ENCODE measurements at regions not wholly inside any gene's neighbourhood (a gene's known extent, or its start where the extent isn't known, plus 50 kb on each side); places are given as distances from the start of the nearest gene placed in this dataset.

- no peak overlapping the region for H3K27ac ChIP-seq
Measured at GRCh38 chr3:150152567-150152966, 181.9 kb upstream of the PFN2 start.

GRCh38 chr3:150150633-150151032, 179.9 kb upstream of the PFN2 start:
- TF ChIP-seq CTCF (conservative IDR thresholded peaks at IDR 0.05) (no peak), ZFX (IDR thresholded peaks at IDR 0.05) (no peak)
- H3K27ac ChIP-seq = no peak overlapping the region; the same call in 1 of the 2 replicates

More at GRCh38 chr3:150152567-150152966, 181.9 kb upstream of the PFN2 start:
- no peak for TF ChIP-seq CTCF (conservative IDR thresholded peaks at IDR 0.05)
- no peak for TF ChIP-seq ZFX (IDR thresholded peaks at IDR 0.05)

- H3K27ac ChIP-seq = no peak overlapping the region
- TF ChIP-seq CTCF (conservative IDR thresholded peaks at IDR 0.05) = no peak
- TF ChIP-seq ZFX (IDR thresholded peaks at IDR 0.05) = no peak
Measured at GRCh38 chr3:150149651-150150051, 179.0 kb upstream of the PFN2 start.

- TF ChIP-seq ZFX (IDR thresholded peaks at IDR 0.05) (no peak), CTCF (conservative IDR thresholded peaks at IDR 0.05) (no peak)
- no peak overlapping the region for H3K27ac ChIP-seq
Measured at GRCh38 chr3:150148227-150148626, 177.5 kb upstream of the PFN2 start.

- TF ChIP-seq CTCF (conservative IDR thresholded peaks at IDR 0.05) = no peak
- no peak for TF ChIP-seq ZFX (IDR thresholded peaks at IDR 0.05)
- no peak overlapping the region for H3K27ac ChIP-seq
Measured at GRCh38 chr3:150147776-150148175, 177.1 kb upstream of the PFN2 start.

GRCh38 chr3:150146991-150147761, 176.5 kb upstream of the PFN2 start:
- no peak overlapping the region for H3K27ac ChIP-seq
- no peak for TF ChIP-seq CTCF (conservative IDR thresholded peaks at IDR 0.05)
- no peak for TF ChIP-seq ZFX (IDR thresholded peaks at IDR 0.05)

- no peak overlapping the region for H3K27ac ChIP-seq
- no peak for TF ChIP-seq ZFX (IDR thresholded peaks at IDR 0.05)
- no peak for TF ChIP-seq CTCF (conservative IDR thresholded peaks at IDR 0.05)
Measured at GRCh38 chr3:150145659-150146058, 175.0 kb upstream of the PFN2 start.

Measured in C4-2B (cell line).